ENCODE measurements at regions not wholly inside any gene's neighbourhood (a gene's known extent, or its start where the extent isn't known, plus 50 kb on each side); places are given as distances from the start of the nearest gene placed in this dataset.
"Not testable (repeated sequence)": the region's sequence is repeated elsewhere in the genome, so short reads cannot be mapped to it uniquely, and the experiment has no call there.

DNA sequence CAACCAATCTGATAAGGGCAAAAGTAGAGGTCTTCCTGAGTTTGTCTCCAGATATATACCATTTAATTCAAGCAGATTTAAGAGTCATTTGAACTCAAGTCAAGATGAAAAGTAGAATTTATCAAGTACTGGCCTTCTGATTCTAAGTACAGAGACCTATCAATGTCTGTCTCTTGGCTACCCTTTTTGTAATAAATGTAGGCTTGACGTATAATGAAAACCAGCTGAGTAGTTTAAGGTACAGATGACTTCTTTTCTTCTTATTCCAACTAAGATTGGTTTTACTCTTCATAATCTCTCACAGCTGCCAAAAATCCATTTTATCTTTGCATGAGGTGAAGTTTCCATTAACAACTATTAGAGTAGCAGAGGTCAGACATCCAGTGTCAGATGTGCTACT, 867.6 kb downstream of the FAT4 start:
- no peak for DNase-seq

DNA sequence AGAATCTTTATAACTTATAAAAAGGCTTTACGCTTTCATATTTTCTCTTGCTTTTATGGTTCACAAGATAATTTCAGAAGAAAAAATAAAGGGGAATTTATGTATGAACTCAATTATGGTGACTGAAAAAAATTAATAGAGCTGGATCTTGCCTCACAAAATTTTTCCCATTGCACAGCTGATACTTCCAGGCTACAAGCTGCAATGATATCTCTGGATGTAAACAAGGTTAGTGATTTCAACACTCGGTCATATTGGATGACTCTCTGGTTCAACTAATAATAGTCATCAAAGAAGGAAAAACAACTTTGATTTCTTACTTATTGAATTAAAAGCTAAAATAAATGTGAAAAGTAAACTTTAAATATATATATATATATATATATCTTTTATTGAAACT, 868.0 kb downstream of the FAT4 start:
- no peak for DNase-seq

DNA sequence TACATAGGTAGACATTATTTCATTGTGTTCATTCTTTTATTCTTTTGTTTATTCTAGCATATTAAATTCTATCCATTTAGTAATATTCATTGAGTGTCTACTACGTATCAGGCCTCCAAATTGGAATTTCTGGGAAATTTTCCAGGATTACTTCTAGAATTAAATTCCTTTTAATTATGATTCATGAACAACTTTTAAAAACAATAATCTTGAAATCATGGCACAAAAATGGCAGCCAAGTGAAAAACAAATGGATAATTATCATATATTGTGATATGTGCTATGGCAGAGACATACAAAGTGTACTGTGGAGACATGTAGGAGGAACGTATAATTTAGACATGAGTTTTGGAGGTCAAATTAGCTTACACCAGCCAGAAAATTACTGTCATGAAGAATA, 868.5 kb downstream of the FAT4 start:
- no peak for DNase-seq

DNA sequence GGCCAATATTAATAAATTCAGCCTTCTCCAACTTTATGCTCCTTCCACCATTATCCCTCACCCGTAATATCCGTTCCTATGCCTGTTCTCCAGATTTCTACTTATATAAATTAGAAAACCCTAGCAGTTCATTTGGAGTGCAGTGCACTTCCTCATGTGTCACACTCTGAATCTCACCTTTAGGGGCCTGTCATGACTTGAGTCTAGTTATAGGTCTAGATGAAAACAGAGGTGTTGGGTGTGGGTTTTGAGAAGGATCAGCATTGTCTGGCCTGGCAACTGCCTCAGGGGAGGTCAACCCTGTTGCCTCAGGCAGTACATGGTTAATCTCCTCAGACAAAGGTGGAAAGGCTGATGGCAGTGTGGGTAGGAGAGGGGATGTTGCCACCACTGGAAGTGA, 876.8 kb downstream of the FAT4 start:
- DNase-seq = no peak

DNA sequence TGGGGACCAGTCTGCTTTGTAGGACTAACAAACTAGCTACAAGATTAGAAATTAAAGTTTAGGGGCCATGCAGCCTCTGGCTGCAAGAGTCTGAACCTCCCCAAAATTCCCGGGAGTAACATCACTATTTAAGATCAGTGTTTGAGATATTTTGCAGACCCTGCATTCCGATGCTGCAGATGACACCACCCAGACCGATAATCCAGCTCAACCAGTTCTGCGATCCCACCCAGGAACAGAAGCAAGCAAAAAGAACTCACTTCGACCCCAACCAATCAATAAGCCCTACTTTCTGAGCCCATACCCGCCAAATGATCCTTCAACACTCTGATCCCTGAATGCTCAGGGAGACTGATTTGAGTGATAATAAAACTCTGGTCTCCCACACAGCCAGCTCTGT, 877.8 kb downstream of the FAT4 start:
- DNase-seq = no peak

DNA sequence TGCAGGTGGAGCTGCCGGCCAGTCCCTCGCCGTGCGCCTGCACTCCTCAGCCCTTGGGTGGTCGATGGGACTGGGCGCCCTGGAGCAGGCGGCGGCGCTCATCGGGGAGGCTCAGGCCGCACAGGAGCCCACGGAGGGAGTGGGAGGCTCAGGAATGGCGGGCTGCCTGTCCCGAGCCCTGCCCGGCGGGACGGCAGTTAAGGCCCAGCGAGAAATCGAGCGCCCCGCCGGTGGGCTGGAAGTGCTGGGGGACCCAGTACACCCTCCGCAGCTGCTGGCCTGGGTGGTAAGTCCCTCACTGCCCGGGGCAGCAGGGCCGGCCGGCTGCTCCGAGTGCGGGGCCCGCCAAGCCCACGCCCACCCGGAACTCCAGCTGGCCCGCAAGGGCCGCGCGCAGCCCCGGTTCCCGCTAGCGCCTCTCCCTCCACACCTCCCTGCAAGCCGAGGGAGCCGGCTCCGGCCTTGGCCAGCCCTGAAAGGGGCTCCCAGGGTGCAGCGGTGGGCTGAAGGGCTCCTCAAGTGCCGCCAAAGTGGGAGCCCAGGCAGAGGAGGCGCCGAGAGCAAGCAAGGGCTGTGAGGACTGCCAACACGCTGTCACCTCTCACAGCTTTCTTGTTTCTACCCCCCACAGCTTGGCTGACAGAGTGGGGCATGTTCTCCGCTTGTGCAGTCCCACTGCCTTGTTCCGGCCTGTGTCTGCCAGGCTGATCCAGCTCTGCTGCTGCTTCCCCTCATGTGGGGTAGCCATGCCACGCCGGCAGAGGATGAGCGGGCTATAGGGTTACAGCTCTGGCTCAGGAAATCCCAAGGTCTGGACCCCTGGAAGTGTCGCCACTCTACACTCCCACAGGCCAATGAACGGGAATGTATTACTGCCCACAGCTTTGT, 886.7 kb downstream of the FAT4 start:
- DNase-seq = not testable (repeated sequence)

DNA sequence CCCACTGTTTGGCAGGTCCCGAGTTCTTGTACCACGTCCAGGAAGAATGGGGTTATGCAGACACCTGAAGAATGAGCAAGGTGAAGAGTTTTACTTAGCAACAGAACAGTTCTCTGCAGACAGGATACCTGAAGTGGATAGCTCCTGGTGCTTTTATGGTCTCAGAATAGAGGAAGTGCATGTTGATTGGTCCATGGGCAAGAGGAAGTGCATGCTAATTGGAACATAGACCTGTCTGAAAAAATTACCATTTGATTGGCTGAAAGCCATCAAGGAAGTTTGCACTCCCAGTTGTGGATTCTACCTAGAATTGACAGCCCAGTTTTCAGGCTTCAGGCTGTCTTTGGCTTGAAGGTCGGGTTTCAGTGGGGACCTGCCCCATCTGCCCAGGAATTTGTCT, 887.5 kb downstream of the FAT4 start:
- no peak for DNase-seq

DNA sequence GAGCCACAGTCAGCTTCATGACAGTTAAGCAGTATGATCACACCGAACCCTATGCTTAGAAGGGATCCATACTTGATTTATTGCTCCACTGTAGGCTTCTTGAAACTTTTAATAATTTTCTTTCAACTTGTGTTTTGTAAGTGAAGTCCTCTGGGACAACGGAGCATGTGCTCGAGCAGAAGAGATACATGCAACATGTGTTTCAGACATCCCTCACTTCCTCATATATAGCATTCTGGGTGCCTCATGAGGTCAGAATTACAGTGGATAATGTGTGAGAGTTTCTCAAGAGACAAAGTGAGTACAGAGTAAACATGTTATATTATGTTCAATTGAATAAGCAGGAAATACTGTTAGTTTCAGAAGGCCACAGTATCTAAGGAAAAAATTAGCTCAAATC, 893.2 kb downstream of the FAT4 start:
- no peak for DNase-seq

DNA sequence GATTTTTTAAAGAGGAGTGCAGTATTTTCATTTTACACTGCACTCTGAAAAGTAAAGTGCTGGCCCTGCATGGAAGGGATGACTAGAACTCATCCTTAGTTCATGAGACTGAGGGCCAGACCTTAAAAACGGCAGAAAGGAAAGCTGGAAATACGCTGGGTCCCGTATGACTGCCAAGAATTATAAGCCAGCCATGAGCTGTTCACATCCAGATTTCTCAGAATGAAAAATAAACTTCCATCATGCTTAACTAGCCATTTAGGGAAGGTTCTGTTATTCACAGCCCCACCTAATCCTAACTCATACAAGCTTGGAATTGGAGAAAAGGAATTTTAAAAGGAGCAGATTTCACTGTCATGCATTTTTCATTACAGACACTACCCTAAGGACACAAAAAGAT, 894.4 kb downstream of the FAT4 start:
- DNase-seq = no peak

DNA sequence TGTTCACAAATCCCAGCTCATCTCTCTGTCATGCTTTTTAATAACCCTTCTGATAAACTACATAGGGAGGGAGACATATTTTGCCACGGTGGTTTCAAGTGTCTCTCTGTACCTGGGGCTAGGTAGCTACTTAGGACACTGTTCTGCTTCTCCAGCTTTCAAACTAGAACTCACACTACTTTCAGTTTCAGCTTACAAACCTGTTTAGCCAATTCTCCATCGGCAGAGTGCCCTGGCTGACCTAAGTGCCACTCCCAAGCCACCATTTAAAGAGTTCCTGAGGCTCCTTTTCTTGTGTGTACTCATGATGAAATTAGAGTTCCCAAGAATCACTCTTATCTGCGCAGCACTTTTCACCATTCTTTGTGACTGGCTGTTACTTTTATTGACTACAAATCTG, 899.2 kb downstream of the FAT4 start:
- no peak for DNase-seq

DNA sequence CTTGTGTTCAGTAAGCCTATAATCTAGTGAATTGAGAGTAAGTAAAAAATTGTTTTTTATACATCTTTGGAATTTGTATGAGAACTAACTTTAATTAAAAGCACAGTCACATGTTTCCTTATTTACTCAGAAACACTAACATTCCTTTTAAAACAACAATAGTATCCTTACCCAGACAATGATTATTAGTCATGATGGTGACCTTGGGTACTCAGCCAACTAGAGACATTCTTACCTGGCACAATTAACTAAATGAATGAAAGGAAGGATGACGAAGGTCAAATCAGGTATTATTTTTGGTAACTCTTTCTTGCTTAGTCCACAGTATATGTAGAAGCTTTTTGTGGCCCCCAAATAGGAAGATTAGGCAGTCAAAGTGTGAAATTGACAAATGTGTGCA, 901.0 kb downstream of the FAT4 start:
- no peak for DNase-seq

DNA sequence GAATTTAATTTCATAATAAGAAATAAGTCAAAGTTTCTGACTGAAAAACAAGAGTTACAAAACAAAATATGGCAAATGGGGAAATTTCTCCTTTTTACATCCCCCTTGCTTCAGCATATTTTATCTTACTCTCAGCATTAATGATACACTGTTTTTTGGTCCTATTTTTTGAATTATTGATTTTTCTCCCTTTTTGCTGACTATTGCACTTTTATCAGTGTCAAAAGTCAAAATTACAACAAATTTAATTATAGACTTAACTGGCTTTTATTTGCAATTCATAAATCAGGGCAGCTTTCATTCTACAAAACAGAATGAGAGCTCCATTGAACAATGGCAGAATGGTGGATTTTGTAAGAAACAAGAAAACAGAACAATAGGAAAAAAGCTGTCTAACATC, 901.9 kb downstream of the FAT4 start:
- no peak for DNase-seq

DNA sequence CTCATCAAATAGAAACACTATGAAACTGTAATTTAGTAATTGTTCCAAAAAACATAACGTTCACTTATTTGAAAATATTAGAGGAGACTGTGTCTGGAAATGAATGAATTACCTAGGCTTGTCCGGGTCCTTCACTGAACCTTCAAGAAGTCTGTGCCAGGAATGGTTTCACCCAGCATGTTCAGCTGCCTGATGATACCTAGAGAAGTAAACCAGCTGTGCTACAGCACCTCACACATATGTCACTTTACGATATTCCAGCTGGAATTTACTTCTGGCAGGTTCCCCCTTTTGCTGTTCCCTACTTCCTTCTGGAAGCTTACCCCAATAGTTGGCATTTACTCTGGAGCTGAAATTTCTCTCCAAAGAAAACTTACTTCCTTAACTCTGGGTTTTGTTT, 906.5 kb downstream of the FAT4 start:
- no peak for DNase-seq

DNA sequence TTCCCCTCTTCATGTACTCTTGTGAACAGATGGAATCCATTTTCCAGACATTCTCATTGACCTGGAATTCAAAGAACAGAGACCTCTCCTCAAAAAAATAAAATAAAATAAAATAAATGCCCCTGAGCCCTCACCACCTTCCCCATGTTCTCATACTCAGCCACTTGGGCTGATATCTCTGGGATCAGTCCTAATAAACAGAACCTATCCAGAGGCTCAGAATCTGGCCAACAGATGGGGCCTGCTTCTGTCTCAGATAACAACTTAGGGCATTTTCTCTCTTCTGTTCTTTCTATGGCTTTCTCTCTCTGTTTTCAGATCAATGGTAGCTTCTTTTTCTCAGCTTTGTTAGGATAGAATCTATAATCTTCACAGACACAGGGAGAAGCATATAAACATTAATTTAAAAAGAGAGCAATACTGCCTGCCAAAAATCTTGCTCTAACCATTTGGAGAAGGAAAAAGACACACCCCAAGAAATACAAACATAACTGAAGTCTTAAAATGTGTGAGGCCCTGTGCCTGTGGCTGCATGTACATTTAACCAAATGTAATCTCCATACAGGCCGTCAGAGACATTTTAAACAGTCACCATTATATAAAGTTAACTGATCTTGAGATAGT, 907.1 kb downstream of the FAT4 start:
- DNase-seq = no peak

DNA sequence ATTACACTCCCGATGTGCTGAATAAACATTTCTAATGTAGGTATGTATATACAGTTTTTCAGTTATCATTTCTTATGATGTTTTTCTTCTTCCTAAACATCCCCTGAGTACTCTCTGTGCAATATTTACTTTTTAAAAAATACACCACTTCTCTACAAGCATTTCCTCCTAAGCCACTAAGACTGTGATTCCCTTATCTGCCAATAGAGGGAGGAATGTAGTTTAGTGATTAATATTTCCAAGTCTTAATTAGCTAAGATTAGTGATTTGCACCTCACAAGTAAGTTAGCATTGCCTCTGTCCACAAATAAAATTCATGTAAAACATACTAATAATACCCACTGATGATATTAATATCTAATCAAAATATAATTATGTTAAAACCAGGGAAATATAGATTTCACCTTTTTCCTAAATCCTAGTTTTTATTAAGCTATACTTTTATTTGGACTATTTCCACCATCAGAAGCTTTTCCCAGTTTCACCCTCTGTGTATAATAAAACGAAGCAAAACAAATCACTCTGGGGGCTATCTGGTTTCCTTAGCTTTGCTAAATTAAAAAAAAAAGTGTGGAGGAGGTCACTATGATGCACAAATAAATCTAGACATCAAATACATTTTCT, 909.1 kb downstream of the FAT4 start:
- no peak for DNase-seq

DNA sequence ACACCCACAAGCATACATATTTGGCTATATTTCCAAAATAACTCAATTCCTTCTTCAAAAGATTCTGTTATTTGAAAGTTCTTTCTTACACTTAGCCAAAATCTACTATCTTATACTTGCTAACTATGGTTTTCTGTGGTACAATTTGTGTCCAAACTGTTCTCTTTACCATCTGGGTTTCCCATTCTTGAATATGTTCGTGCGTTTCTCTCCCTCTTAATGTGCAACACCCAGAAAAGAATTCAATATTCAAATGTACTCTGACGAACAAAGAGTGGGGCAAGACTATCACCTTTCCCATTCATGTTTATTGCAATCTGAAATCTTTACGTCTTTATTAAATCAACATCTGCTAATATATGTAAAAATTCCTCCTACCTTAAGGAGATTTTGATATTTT, 912.7 kb downstream of the FAT4 start:
- no peak for DNase-seq

DNA sequence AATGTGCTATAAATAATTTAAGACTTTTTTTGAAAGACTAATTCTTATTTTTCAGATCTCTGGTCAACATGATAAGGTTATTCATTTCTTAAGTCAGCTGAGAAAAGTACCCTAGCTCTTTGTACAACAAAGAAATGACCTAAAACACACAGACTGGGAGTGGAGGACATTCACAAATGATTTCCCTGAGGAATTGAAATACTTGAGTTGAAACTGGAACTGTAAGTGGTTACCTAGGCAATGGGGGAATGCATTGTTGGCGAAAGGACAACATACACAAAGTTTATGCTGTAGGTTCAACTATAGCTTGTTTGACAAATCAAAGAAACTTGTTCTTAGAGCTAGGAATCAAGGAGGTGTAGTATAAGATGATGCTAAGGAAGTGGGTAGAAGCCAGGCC, 915.5 kb downstream of the FAT4 start:
- DNase-seq = no peak

DNA sequence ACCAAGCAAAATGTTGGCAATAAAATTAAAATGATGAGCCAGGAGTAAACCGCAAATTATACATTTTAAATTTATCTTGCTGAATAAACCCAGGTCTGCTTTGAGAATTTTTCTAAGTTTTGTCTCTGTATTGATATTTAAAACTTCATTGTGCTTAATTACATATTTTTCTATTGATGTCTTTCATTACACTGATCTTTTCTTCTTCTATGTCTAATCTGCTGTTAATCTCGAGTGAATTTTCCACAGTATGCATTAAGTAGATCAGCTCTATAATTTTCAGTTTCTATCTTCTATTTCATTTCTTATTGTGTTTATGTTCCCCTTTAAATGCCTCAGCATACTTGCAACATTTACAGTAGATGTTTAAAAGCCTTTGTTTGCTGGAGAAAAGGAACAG, 918.7 kb downstream of the FAT4 start:
- DNase-seq = no peak

DNA sequence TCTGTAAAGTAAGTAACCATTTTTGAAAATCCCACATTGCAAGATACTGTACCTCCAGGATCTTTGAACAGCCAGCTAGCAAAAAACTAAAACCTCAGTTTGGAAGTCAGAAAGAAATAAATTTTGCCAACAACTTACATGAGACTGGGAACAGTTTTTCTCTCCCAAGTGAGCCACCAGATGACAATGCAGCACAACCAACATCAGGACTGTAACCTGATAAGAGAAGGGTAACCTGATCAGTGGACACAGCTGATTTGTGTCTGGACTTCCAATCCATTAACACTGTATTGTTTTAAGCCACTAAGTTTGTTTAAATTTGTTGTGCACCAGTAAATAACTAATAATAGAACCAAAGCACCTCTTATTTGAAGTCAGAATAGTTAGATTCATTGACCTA, 923.3 kb downstream of the FAT4 start:
- DNase-seq = no peak

DNA sequence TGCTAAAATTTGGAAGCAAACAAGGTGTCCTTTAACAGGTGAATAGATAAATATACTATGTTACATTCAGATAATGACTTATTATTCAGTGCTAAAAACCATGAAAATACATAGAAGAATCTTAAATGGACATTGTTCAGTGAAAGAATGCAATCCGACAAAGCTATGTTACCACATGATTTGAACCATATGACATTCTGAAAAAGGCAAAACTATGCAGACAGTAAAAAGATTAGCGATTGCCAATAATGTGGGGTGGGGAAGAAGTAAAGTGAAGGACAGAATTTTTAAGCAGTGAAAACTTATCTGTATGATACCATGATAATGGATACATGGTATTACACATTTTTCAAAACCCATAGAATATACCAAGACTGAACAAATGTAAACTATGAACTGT, 926.9 kb downstream of the FAT4 start:
- no peak for DNase-seq

DNA sequence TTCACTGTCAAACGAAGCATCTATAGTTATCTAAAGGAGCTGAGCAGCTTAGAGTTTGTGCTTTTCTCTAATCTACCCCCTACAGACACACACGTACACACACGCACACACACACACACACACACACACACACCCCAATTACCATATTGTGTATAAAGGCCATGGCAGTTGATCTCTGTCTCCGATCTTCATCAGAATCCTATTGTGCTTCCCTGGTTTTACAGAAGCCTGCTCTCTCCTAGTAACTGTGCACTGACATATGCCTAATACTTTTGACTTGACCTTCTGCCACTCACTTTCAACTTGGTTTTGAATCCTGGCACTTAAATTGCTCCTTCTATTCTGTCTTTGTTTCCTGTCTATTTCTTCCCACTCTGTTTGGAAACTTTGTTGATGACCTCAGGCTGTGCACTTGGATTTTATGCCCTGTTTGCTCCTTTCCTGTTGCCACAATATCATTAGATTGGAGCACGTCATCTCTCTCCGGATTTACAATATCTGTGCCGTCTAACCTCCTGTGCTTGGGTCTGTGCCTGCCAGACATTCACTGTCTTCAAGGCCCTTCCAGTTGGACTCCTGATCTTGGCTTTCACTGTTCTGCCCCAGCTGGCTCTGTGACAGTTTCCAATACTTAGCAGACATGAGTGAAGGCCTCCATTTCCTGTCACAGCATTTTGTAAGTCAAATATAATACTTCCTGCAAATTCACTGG, 928.1 kb downstream of the FAT4 start:
- peak in 1 of 5 experiments; percentile 1 for DNase-seq

DNA sequence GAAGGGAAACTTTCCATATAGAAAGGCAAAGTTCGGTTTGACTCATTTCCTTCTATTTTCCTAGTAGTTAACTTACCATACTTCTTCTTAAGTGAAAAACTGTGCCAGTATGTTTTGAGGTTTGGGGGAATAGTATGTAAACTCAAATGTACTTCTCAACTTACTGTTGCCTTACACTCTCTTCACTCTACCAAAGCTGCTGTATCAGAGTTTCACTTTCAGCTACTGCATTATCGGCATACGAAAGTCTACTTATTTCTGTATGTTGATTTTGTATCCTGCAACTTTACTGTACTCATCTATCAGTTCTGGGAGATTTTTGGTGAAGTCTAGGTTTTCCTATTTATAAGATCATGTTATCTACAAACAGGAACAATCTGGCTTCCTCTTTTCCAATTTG, 932.7 kb downstream of the FAT4 start:
- DNase-seq = peak in 1 of 5 experiments; percentile 34

DNA sequence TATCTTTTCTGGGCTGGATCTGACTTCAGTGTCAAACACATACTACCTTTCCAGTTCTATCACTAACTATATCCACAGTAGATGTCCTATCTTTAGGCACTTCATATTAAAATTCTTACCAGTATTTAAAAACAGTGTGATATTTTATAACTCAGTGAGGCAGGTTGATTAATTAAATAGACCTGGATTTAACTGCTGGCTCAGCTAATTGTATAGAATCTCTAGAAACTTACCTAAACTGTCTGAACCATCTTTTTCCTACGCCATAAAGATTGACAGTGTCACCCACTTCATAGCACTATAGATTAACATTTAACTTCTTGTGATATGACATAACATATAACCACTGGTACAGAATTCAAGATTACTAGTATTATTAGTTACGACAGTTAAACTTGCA, 935.3 kb downstream of the FAT4 start:
- no peak for DNase-seq

DNA sequence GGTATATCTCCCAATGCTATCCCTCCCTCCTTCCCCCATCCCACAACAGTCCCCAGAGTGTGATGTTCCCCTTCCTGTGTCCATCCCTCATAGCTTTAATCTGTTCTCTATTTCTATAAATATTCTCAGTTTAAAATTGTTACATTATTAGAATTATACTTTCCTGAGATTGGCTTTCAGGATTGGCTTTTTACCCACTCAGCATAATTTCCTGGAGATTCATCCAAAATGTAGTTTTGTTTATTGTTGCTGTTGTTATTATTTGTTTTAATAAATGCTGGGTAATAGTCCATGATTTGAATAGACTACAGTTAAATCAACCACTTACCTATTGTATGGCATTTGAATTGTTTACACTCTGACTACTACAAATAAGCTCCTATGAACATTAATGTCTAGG, 936.4 kb downstream of the FAT4 start:
- no peak for DNase-seq

Data from T-helper 2 cell (primary cell).